Activated CD8-positive, alpha-beta memory T cell treated with anti-CD3 and anti-CD28 coated beads, Interleukin-2, amount 10 ng/mL, durations not matched to agents 7 days and 5 days (primary cell): ENCODE measurements at regions not wholly inside any gene's neighbourhood (a gene's known extent, or its start where the extent isn't known, plus 50 kb on each side); places are given as distances from the start of the nearest gene placed in this dataset.
"Not testable (repeated sequence)": the region's sequence is repeated elsewhere in the genome, so short reads cannot be mapped to it uniquely, and the experiment has no call there.

Experiments used
- ATAC-seq: fragments of 150-1000 bp; cut with Tn5 transposase; one replicate; pipeline ENCODE4 v1.10.0; 2021; ENCODE audit warnings: moderate library complexity
- CTCF ChIA-PET: fragments of 350-600 bp; sonication (Branson Sonifier 250); formaldehyde crosslinking; loops from one replicate; lab custom pipeline; 2021; ENCODE audit warnings: antibody characterized with exemption; lab: Charles Lee
- DNase-seq: peaks from one replicate; pipeline ENCODE4 v3.0.0-alpha.2; 2020
- H3K27ac Mint-ChIP-seq: one replicate; pipeline ENCODE4 v1.8.0; 2021; ENCODE audit warnings: mild to moderate bottlenecking, mixed read lengths
- H3K27me3 Mint-ChIP-seq: one replicate; pipeline ENCODE4 v1.8.0; 2021; ENCODE audit warnings: mixed read lengths
- H3K36me3 Mint-ChIP-seq: one replicate; pipeline ENCODE4 v1.8.0; 2021; ENCODE audit warnings: mild to moderate bottlenecking, mixed read lengths
- H3K4me1 Mint-ChIP-seq: one replicate; pipeline ENCODE4 v1.8.0; 2021; ENCODE audit warnings: mixed read lengths
- H3K4me3 Mint-ChIP-seq: one replicate; pipeline ENCODE4 v1.8.0; 2021; ENCODE audit warnings: mild to moderate bottlenecking, moderate library complexity, mixed read lengths
- H3K9me3 Mint-ChIP-seq: one replicate; pipeline ENCODE4 v1.8.0; 2022; ENCODE audit warnings: low read depth, mixed read lengths

DNA sequence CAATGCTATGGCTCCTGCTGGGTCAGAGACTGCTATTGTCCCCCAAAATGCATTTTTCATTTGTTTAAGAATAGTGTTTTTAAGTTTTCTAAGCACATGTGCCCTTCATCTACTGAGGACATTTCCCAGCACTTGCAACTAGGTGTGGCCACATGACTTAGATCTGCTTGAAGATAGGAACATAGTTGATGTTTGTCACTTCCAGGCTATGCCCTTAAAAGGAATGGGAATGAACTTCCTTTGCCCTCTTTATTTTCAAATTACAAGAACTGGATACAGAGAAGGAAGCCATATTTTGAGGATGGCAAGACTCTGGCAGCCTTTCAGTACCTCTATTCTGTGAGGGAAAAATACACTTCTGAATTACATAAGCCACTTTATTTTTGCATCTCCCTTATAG lies 203.0 kb upstream of the TFAP2D start:
- H3K4me1 Mint-ChIP-seq: no peaks in the 10 kb centered on the region

GRCh38 chr6:50520326-50521266 lies 192.7 kb upstream of the TFAP2D start:
- CTCF ChIA-PET: no interaction called here
- no peak for ATAC-seq

More for the DNA sequence above, 203.0 kb upstream of the TFAP2D start:
- H3K36me3 Mint-ChIP-seq: no peaks in the 10 kb centered on the region
- CTCF ChIA-PET: no interaction called here
- ATAC-seq (no peak), DNase-seq (no peak)
- H3K4me3 Mint-ChIP-seq: no peak overlapping the region
- H3K9me3 Mint-ChIP-seq: peaks cover 5% of the 10 kb centered on the region
- H3K27ac Mint-ChIP-seq: no peak overlapping the region
- H3K27me3 Mint-ChIP-seq: no peaks in the 10 kb centered on the region

GRCh38 chr6:50524341-50524740 lies 189.0 kb upstream of the TFAP2D start:
- Mint-ChIP-seq H3K4me3 (no peak overlapping the region), H3K4me1 (no peaks in the 10 kb centered on the region), H3K36me3 (no peaks in the 10 kb centered on the region), H3K9me3 (peaks cover 2% of the 10 kb centered on the region), H3K27me3 (no peaks in the 10 kb centered on the region), H3K27ac (no peak overlapping the region)
- no peak for ATAC-seq
- DNase-seq: no peak
- CTCF ChIA-PET: no interaction called here

More at GRCh38 chr6:50520326-50521266, 192.7 kb upstream of the TFAP2D start:
- H3K4me3 Mint-ChIP-seq: no peak overlapping the region
- H3K4me1 Mint-ChIP-seq: no peaks in the 10 kb centered on the region
- no peaks in the 10 kb centered on the region for H3K36me3 Mint-ChIP-seq
- DNase-seq: no peak
- H3K9me3 Mint-ChIP-seq: peaks cover 2% of the 10 kb centered on the region
- H3K27me3 Mint-ChIP-seq: no peaks in the 10 kb centered on the region
- no peak overlapping the region for H3K27ac Mint-ChIP-seq

DNA sequence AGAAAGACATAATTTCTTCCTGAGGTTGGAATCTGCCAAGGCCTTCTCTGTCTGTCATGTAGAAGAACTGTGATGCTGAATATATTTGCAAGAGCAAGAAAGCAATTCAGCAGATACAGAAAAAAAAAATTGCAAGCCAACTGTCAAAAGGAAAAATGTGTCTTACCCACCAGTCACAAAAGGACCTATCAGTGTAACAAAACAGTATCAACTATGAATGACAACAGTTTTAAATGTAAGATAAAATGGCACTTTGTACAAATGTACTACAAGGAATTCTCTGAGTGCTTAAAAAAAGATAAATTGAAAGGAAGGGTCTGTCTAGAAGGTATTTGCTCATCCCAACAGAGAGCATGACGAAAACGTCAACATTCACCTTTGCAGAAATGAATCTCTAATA lies 185.3 kb upstream of the TFAP2D start:
- CTCF ChIA-PET: no interaction called here
- no peaks in the 10 kb centered on the region for H3K4me1 Mint-ChIP-seq
- H3K4me3 Mint-ChIP-seq: no peak overlapping the region
- no peak overlapping the region for H3K27ac Mint-ChIP-seq
- H3K9me3 Mint-ChIP-seq: no peaks in the 10 kb centered on the region
- H3K27me3 Mint-ChIP-seq: no peaks in the 10 kb centered on the region
- H3K36me3 Mint-ChIP-seq: no peaks in the 10 kb centered on the region
- DNase-seq: no peak
- no peak for ATAC-seq

DNA sequence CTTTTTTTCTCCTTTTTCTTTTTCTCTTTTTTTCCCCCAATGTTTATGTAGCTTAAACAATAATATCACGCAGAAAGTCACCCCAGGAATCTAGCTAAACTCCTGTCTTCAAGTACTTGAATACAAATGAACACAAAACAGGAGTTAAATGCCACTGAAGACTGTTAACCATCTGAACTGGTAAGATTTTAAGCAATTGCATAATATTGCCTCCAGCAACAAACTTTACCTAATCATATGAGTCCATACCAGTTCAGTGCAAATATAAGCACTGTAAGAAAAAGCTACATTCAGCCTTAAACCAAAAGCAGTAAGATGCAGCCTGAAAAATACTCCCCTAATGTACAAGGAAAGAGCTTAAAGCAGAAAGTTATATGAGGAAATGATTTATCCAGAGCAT lies 173.9 kb upstream of the TFAP2D start:
- Mint-ChIP-seq H3K4me3 (no peak overlapping the region), H3K27me3 (no peaks in the 10 kb centered on the region), H3K36me3 (no peaks in the 10 kb centered on the region), H3K4me1 (no peaks in the 10 kb centered on the region), H3K9me3 (no peaks in the 10 kb centered on the region), H3K27ac (no peak overlapping the region)
- ATAC-seq (no peak), DNase-seq (no peak)
- CTCF ChIA-PET: no interaction called here

- Mint-ChIP-seq H3K9me3 (no peaks in the 10 kb centered on the region), H3K36me3 (no peaks in the 10 kb centered on the region), H3K27ac (no peak overlapping the region), H3K27me3 (no peaks in the 10 kb centered on the region), H3K4me3 (no peak overlapping the region), H3K4me1 (no peaks in the 10 kb centered on the region)
- ATAC-seq (no peak), DNase-seq (no peak)
- CTCF ChIA-PET: no interaction called here
Observed at GRCh38 chr6:50541941-50542340, 171.4 kb upstream of the TFAP2D start.

DNA sequence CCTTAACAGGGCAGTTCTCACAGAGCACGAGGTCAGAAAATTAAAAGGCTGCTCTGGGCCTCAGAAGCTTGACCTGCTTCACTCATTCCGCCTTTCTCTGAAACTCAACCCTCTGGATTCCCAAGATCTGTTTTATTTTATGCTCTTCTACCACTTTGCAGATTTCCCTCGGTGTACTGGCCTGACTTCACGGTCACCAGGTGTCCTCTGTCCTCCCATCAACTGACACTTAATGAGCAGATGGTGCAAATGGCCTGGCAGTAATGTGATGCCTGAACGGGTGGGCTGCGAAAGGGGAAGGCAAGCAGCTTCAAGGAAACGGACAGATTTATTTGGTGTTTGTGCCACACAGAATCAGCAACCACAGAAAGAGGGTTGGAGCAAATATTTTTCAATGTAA lies 169.7 kb upstream of the TFAP2D start:
- CTCF ChIA-PET: no interaction called here
- Mint-ChIP-seq H3K4me1 (no peaks in the 10 kb centered on the region), H3K27ac (no peak overlapping the region), H3K9me3 (no peaks in the 10 kb centered on the region), H3K36me3 (no peaks in the 10 kb centered on the region), H3K4me3 (no peak overlapping the region), H3K27me3 (no peaks in the 10 kb centered on the region)
- ATAC-seq (no peak), DNase-seq (no peak)

DNA sequence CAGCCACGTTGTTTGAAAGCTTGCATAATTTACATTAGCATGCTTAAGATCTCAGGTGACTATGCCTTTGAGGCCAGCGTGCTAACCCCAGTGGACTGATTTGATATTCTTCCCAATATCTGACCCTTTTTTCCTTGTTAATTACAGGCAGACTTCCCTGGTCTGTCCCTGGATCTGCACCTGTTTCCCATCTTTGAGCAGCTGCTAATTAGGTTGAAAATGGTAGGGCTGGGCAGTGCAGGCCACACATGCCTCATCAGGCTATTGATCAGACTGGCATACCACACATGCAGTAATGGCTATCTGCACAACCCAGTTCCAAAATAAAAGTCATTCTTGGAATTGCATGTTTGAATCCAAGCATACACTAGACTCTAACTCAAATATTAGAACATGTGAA lies 164.3 kb upstream of the TFAP2D start:
- DNase-seq: no peak
- H3K36me3 Mint-ChIP-seq: no peaks in the 10 kb centered on the region
- H3K27ac Mint-ChIP-seq: no peak overlapping the region
- H3K4me3 Mint-ChIP-seq: no peak overlapping the region
- H3K27me3 Mint-ChIP-seq: no peaks in the 10 kb centered on the region
- no peaks in the 10 kb centered on the region for H3K9me3 Mint-ChIP-seq
- H3K4me1 Mint-ChIP-seq: no peaks in the 10 kb centered on the region
- no peak for ATAC-seq
- CTCF ChIA-PET: no interaction called here

- no peak overlapping the region for H3K27ac Mint-ChIP-seq
- no peak overlapping the region for H3K4me3 Mint-ChIP-seq
- no peaks in the 10 kb centered on the region for H3K4me1 Mint-ChIP-seq
- H3K36me3 Mint-ChIP-seq: no peaks in the 10 kb centered on the region
- no peaks in the 10 kb centered on the region for H3K9me3 Mint-ChIP-seq
- ATAC-seq (no peak), DNase-seq (no peak)
- no peaks in the 10 kb centered on the region for H3K27me3 Mint-ChIP-seq
- CTCF ChIA-PET: no interaction called here
Observed at GRCh38 chr6:50549475-50549874, 163.9 kb upstream of the TFAP2D start.

- H3K4me1 Mint-ChIP-seq: no peaks in the 10 kb centered on the region
- H3K27me3 Mint-ChIP-seq: no peaks in the 10 kb centered on the region
- H3K9me3 Mint-ChIP-seq: no peaks in the 10 kb centered on the region
- ATAC-seq (no peak), DNase-seq (no peak)
- H3K36me3 Mint-ChIP-seq: no peaks in the 10 kb centered on the region
- H3K4me3 Mint-ChIP-seq: no peak overlapping the region
- CTCF ChIA-PET: no interaction called here
- H3K27ac Mint-ChIP-seq: no peak overlapping the region
Observed at GRCh38 chr6:50555982-50556381, 157.3 kb upstream of the TFAP2D start.

- DNase-seq (no peak), ATAC-seq (no peak)
- H3K9me3 Mint-ChIP-seq: peaks cover 2% of the 10 kb centered on the region
- CTCF ChIA-PET: no interaction called here
- H3K27me3 Mint-ChIP-seq: no peaks in the 10 kb centered on the region
- no peaks in the 10 kb centered on the region for H3K36me3 Mint-ChIP-seq
- H3K4me1 Mint-ChIP-seq: no peaks in the 10 kb centered on the region
- no peak overlapping the region for H3K27ac Mint-ChIP-seq
- no peak overlapping the region for H3K4me3 Mint-ChIP-seq
Observed at GRCh38 chr6:50565004-50565403, 148.3 kb upstream of the TFAP2D start.

DNA sequence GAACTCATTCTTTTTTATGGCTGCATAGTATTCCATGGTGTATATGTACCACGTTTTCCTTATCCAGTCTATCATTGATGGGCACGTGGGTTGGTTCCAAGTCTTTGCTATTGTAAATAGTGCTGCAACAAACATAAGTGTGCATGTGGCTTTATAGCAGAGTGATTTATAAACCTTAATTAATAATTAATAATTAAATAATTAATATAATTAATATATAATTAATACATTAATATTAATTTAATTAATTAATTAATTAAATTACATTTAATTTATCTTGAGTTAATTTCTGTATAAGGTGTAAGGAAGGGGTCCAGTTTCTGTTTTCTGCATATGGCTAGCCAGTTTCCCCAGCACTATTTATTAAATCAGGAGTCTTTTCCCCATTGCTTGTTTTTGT lies 142.1 kb upstream of the TFAP2D start:
- CTCF ChIA-PET, DNase-seq, H3K9me3 Mint-ChIP-seq, H3K27ac Mint-ChIP-seq, H3K4me1 Mint-ChIP-seq, H3K36me3 Mint-ChIP-seq, ATAC-seq, H3K4me3 Mint-ChIP-seq, H3K27me3 Mint-ChIP-seq: not testable (repeated sequence)

DNA sequence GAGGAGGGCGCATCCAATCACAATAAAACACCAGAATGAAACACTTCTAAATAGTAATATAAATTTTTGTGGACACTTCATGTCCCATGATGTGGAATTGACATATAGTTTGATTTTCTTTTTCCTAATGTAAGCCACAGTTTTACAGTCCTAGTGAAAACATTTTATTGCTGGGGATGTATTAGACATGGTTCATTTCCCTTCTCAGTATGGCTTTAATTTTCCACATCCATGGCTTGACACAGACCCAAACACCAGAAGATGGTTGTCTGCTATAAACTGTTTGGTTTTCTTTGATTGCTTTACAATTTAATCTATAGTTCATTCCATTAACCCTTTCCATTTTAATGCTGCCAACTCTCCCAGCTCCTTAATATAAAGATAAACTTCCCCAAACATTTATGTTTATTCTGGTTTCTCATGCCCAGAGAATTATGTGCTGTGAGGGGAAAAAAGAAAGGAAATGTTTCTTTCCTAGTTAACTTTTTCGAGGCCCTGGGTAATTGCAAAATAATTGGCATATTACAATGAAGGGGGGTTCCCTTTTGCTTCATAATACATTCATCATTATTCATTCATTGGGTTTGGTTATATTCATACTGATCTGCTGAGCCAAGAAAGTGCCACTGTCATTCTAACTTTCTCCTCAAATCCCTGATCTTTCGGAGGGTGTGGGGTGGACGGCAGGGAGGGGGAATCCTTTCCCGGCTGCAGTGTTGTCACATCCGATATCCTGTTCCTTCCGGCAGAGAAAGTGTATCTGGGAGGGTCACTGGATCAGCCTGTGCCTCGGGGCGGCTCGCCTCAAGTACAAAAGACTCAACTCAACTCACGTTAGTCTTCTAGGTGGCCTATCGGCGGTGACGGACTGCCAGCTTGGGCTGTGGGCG lies 127.6 kb upstream of the TFAP2D start:
- CTCF ChIA-PET: no interaction called here
- H3K27ac Mint-ChIP-seq: no peak overlapping the region
- no peak for DNase-seq
- no peaks in the 10 kb centered on the region for H3K36me3 Mint-ChIP-seq
- ATAC-seq: no peak
- H3K27me3 Mint-ChIP-seq: no peaks in the 10 kb centered on the region
- no peaks in the 10 kb centered on the region for H3K4me1 Mint-ChIP-seq
- no peak overlapping the region for H3K4me3 Mint-ChIP-seq
- H3K9me3 Mint-ChIP-seq: no peaks in the 10 kb centered on the region

DNA sequence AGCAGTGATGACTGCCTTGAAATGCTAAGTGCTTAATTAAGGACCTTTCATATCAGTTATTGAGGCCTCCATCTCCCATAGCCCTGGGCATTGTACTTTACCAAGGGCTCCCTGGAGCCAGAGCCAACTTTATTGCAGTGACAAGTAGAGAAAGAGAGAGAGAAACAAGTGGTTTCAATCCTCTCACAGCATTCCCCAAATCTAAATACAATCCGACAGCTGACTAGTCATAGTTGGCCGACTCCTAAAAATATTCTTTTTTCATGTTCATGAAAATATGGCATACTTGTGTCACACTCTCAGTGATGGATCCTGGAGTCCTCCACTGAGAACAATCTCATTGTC lies 127.0 kb upstream of the TFAP2D start:
- H3K4me1 Mint-ChIP-seq: no peaks in the 10 kb centered on the region
- no peak for DNase-seq
- H3K36me3 Mint-ChIP-seq: no peaks in the 10 kb centered on the region
- H3K27me3 Mint-ChIP-seq: no peaks in the 10 kb centered on the region
- ATAC-seq: no peak
- no peak overlapping the region for H3K4me3 Mint-ChIP-seq
- CTCF ChIA-PET: no interaction called here
- no peaks in the 10 kb centered on the region for H3K9me3 Mint-ChIP-seq
- no peak overlapping the region for H3K27ac Mint-ChIP-seq
